ENCODE measurements at regions not wholly inside any gene's neighbourhood (a gene's known extent, or its start where the extent isn't known, plus 50 kb on each side); places are given as distances from the start of the nearest gene placed in this dataset.
"Not testable (repeated sequence)": the region's sequence is repeated elsewhere in the genome, so short reads cannot be mapped to it uniquely, and the experiment has no call there.

DNA sequence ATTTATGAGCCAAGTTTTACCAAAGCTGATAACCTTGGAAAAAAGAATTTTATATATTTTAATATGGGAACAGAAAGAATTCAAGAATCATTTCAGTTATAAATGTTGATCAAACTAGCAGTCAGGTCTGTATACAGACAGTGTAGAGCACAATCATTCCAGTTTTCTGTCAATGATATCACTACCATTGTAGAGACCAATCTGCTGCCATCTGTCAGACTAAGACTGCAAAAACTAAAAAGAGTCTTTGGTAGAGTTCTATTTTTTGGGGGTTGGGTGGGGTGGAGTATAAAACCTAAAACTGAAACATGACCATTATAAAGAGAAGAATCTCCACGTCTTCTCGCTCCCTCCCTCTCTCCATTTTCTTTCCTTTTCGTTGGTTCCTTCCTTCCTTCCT is 204.7 kb upstream of the UBE2E3 start:
- Histone ChIP-seq H3K9me3 (ENCODE audit: control insufficient read depth, insufficient read depth, low read depth, low read length) (no peaks in the 10 kb centered on the region), H3K4me3 (ENCODE audit: low read depth in 2 of 2, low read length in 2 of 2) (no peak overlapping the region), H3K36me3 (ENCODE audit: control insufficient read depth, insufficient read depth, low read length) (no peaks in the 10 kb centered on the region), H3K4me1 (ENCODE audit: control insufficient read depth, insufficient read depth, low read length) (no peaks in the 10 kb centered on the region), H3K27ac (ENCODE audit: low read length) (no peak overlapping the region), H3K27me3 (ENCODE audit: control insufficient read depth, insufficient read depth, low read length) (no peaks in the 10 kb centered on the region)
- TF ChIP-seq SIN3A (IDR thresholded peaks at IDR 0.05; ENCODE audit: borderline replicate concordance, insufficient read depth, low read depth, low read length) (no peak), TCF7L2 (IDR thresholded peaks at IDR 0.05; ENCODE audit: low read depth, low read length) (no peak), POLR2AphosphoS5 (IDR thresholded peaks at IDR 0.05; ENCODE audit: low read depth, low read length) (no peak), REST (IDR thresholded peaks at IDR 0.05; ENCODE audit: insufficient read depth in 1 of 2, low read depth in 2 of 2, low read length in 1 of 2) (no peak)
- TF ChIP-seq, protein P1, sequence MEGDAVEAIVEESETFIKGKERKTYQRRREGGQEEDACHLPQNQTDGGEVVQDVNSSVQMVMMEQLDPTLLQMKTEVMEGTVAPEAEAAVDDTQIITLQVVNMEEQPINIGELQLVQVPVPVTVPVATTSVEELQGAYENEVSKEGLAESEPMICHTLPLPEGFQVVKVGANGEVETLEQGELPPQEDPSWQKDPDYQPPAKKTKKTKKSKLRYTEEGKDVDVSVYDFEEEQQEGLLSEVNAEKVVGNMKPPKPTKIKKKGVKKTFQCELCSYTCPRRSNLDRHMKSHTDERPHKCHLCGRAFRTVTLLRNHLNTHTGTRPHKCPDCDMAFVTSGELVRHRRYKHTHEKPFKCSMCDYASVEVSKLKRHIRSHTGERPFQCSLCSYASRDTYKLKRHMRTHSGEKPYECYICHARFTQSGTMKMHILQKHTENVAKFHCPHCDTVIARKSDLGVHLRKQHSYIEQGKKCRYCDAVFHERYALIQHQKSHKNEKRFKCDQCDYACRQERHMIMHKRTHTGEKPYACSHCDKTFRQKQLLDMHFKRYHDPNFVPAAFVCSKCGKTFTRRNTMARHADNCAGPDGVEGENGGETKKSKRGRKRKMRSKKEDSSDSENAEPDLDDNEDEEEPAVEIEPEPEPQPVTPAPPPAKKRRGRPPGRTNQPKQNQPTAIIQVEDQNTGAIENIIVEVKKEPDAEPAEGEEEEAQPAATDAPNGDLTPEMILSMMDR (IDR thresholded peaks at IDR 0.05): no peak
- POLR2A ChIA-PET: no interaction called here
- in situ Hi-C loops (cut with HindIII; ENCODE audit: low pct_unique_long_range_greater_than_20kb, low sequenced_read_pairs) (no loop called here), intact Hi-C loops (cut with micrococcal nuclease; ENCODE audit: unreplicated experiment) (no loop called here)
- DNase-seq (ENCODE audit: low read depth, low spot score) (no peak), ATAC-seq (no peak)
- no TSS peak for BruUV-seq (replicated peaks)
- CTCF ChIA-PET: interaction anchor here (0.7 kb wide), 1 partner anchor 283 kb away, joined by 3 read pairs; no protein-coding TSS in a partner anchor

DNA sequence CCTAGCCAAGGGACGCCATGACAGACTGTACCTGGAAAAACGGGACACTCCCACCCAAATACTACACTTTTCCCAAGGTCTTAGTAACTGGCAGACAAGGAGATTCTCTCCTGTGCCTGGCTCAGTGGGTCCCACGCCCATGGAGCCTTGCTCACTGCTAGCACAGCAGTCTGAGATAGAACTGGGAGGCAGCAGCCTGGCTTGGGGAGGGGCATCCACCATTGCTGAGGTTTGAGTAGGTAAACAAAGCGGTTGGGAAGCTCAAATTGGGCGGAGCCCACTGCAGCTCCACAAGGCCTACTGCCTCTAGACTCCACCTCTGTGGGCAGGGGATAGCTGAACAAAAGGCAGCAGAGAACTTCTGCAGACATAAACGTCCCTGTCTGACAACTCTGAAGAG is 215.1 kb upstream of the UBE2E3 start:
- POLR2A ChIA-PET; H3K4me3 ChIP-seq (ENCODE audit: low read depth in 2 of 2, low read length in 2 of 2); ATAC-seq; DNase-seq (ENCODE audit: low read depth, low spot score); H3K27me3 ChIP-seq (ENCODE audit: control insufficient read depth, insufficient read depth, low read length); H3K27ac ChIP-seq (ENCODE audit: low read length); BruUV-seq (replicated peaks); CTCF ChIA-PET; intact Hi-C loops (cut with micrococcal nuclease; ENCODE audit: unreplicated experiment); H3K36me3 ChIP-seq (ENCODE audit: control insufficient read depth, insufficient read depth, low read length); H3K4me1 ChIP-seq (ENCODE audit: control insufficient read depth, insufficient read depth, low read length); H3K9me3 ChIP-seq (ENCODE audit: control insufficient read depth, insufficient read depth, low read depth, low read length); in situ Hi-C loops (cut with HindIII; ENCODE audit: low pct_unique_long_range_greater_than_20kb, low sequenced_read_pairs): not testable (repeated sequence)

GRCh38 chr2:180763263-180763989 is 217.0 kb upstream of the UBE2E3 start:
- in situ Hi-C loops (cut with HindIII; ENCODE audit: low pct_unique_long_range_greater_than_20kb, low sequenced_read_pairs): no loop called here
- ChIA-PET CTCF (interaction anchor here (0.6 kb wide), 1 partner anchor 48 kb away, joined by 3 read pairs; no protein-coding TSS in a partner anchor), POLR2A (no interaction called here)
- H3K9me3 ChIP-seq (ENCODE audit: control insufficient read depth, insufficient read depth, low read depth, low read length): no peaks in the 10 kb centered on the region
- no peak overlapping the region; the same call in 1 of the 2 replicates for H3K27ac ChIP-seq (ENCODE audit: low read length)
- TF ChIP-seq POLR2AphosphoS5 (IDR thresholded peaks at IDR 0.05; ENCODE audit: low read depth, low read length) (no peak), REST (IDR thresholded peaks at IDR 0.05; ENCODE audit: insufficient read depth in 1 of 2, low read depth in 2 of 2, low read length in 1 of 2) (no peak), SIN3A (IDR thresholded peaks at IDR 0.05; ENCODE audit: borderline replicate concordance, insufficient read depth, low read depth, low read length) (no peak), TCF7L2 (IDR thresholded peaks at IDR 0.05; ENCODE audit: low read depth, low read length) (no peak)
- TF ChIP-seq, protein P1 (IDR thresholded peaks at IDR 0.05): no peak
- no peaks in the 10 kb centered on the region for H3K27me3 ChIP-seq (ENCODE audit: control insufficient read depth, insufficient read depth, low read length)
- H3K4me3 ChIP-seq (ENCODE audit: low read depth in 2 of 2, low read length in 2 of 2): no peak overlapping the region
- H3K4me1 ChIP-seq (ENCODE audit: control insufficient read depth, insufficient read depth, low read length): no peaks in the 10 kb centered on the region; the same call in 1 of the 2 replicates
- BruUV-seq (replicated peaks): no TSS peak
- intact Hi-C loops (cut with micrococcal nuclease; ENCODE audit: unreplicated experiment): no loop called here
- DNase-seq (ENCODE audit: low read depth, low spot score) (no peak), ATAC-seq (peak; percentile 56; the same call in 1 of the 2 replicates)
- H3K36me3 ChIP-seq (ENCODE audit: control insufficient read depth, insufficient read depth, low read length): no peaks in the 10 kb centered on the region
